HG03378 (cell line): ENCODE measurements at regions not wholly inside any gene's neighbourhood (a gene's known extent, or its start where the extent isn't known, plus 50 kb on each side); places are given as distances from the start of the nearest gene placed in this dataset.
"Not testable (repeated sequence)": the region's sequence is repeated elsewhere in the genome, so short reads cannot be mapped to it uniquely, and the experiment has no call there.

Experiments used
- ATAC-seq: cut with Tn5 transposase; IDR thresholded peaks from one replicate; pipeline ENCODE4 v1.9.1; 2021; ENCODE audit warnings: mild to moderate bottlenecking, moderate library complexity; ENCODE audit not compliant: unreplicated experiment

DNA sequence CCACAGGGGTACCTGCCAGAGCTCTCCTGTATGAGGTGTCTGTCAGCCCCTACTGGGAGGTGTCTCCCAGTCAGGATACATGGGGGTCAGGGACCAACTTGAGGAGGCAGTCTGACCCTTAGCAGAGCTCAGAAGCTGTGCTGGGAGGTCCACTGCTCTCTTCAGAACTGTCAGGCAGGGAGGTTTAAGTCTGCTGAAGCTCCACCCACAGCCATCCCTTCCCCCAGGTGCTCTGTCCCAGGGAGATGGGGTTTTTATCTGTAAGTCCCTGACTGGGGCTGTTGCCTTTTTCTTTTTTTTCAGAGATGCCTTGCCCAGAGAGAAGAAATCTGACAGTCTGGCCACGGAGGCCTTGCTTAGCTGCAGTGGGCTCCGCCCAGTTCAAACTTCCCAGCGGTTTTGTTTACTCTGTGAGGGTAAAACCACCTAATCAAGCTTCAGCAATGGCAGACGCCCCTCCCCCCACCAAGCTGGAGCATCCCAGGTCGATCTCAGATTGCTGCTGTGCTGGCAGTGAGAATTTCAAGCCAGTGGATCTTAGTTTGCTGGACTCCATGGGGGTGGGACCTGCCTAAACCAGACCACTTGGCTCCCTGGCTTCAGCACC, 118.5 kb upstream of the RADX start:
- not testable (repeated sequence) for ATAC-seq

DNA sequence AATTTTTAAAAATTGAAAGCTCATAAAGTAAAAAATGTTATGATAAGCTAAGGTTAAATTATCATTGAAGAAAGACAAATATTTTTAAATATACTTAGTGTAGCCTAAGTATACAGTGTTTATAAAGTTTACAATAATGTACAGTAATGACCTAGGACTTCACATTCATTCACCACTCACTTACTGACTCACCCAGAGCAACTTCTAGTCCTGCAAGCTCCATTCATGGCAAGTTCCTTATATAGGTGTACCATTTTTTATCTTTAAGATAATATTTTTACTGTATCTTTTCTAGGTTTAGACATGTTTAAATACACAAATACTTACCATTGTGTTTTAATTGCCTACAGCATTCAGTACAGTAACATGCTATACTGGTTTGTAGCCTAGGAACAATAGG, 112.3 kb upstream of the RADX start:
- ATAC-seq: no peak

DNA sequence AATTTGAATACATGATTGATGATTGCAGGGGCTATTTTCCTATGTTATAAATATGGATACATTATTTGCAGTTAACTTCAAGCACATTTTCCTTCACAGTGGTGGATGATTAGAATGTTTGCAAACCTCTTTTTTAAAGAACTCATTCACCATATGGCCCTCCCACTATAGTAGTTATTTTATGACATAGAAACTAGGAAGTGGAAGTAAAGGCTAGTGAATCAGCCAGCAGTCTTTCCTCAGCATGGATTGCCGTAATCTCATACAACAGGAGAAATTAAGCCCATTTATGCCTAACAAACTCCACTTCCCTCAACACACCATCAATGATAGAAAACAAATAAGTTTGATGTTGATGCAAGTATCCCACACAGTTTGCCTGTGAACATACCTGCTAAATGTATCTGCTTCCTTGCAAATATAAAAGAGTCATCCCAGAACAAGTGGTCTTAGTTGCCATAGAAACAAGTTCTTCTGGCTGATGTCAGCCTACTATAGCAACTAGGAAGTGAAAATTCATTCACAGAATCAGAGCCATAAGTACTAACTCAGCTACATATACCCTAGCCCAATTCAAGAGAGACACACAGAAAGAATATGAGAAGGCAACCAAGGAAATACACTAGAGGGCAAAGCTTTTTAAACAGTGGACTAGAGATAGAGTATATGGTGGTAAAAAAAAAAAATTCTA, 100.9 kb upstream of the RADX start:
- ATAC-seq: no peak
